PFSK-1 (cell line): ENCODE measurements at regions not wholly inside any gene's neighbourhood (a gene's known extent, or its start where the extent isn't known, plus 50 kb on each side); places are given as distances from the start of the nearest gene placed in this dataset.

Experiments
- FOXP2 ChIP-seq: optimal IDR thresholded peaks from 2 replicates; pipeline ENCODE3; 2011; ENCODE audit warnings: borderline replicate concordance, control low read depth, inconsistent platforms; ENCODE audit not compliant: insufficient read depth; ENCODE audit errors: extremely low read length, extremely low read depth
- POLR2AphosphoS5 ChIP-seq: IDR thresholded peaks from 2 replicates; pipeline ENCODE4 v1.6.1; 2012; ENCODE audit warnings: low read depth, mild to moderate bottlenecking, control low read depth, low read length, moderate library complexity
- SIN3A ChIP-seq: IDR thresholded peaks from 2 replicates; pipeline ENCODE4 v1.6.1; 2012; ENCODE audit warnings: mild to moderate bottlenecking, low read length, moderate library complexity, borderline replicate concordance; ENCODE audit not compliant: insufficient read depth
- TAF1 ChIP-seq: IDR thresholded peaks from 2 replicates; pipeline ENCODE4 v1.6.1; 2012; ENCODE audit warnings: low read length, control low read depth, borderline replicate concordance; ENCODE audit not compliant: insufficient read depth
- TF ChIP-seq, protein P1 (sequence below), 2 experiments: IDR thresholded peaks; 2 replicates each; pipeline versions ENCODE4 v1.6.1 to v1.8.0; 2011 to 2012; ENCODE audit warnings: low read depth in 2 of 2, low read length in 2 of 2, control low read depth in 1 of 2, inconsistent platforms in 1 of 2, mild to moderate bottlenecking in 1 of 2, moderate library complexity in 1 of 2; ENCODE audit not compliant: insufficient read depth in 1 of 2

- TF ChIP-seq TAF1 = no peak
- no peak for TF ChIP-seq FOXP2
- TF ChIP-seq POLR2AphosphoS5 = no peak
- TF ChIP-seq, protein P1, sequence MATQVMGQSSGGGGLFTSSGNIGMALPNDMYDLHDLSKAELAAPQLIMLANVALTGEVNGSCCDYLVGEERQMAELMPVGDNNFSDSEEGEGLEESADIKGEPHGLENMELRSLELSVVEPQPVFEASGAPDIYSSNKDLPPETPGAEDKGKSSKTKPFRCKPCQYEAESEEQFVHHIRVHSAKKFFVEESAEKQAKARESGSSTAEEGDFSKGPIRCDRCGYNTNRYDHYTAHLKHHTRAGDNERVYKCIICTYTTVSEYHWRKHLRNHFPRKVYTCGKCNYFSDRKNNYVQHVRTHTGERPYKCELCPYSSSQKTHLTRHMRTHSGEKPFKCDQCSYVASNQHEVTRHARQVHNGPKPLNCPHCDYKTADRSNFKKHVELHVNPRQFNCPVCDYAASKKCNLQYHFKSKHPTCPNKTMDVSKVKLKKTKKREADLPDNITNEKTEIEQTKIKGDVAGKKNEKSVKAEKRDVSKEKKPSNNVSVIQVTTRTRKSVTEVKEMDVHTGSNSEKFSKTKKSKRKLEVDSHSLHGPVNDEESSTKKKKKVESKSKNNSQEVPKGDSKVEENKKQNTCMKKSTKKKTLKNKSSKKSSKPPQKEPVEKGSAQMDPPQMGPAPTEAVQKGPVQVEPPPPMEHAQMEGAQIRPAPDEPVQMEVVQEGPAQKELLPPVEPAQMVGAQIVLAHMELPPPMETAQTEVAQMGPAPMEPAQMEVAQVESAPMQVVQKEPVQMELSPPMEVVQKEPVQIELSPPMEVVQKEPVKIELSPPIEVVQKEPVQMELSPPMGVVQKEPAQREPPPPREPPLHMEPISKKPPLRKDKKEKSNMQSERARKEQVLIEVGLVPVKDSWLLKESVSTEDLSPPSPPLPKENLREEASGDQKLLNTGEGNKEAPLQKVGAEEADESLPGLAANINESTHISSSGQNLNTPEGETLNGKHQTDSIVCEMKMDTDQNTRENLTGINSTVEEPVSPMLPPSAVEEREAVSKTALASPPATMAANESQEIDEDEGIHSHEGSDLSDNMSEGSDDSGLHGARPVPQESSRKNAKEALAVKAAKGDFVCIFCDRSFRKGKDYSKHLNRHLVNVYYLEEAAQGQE (IDR thresholded peaks at IDR 0.05; ENCODE audit: insufficient read depth in 1 of 2, low read depth in 2 of 2, low read length in 2 of 2) = no peak
- no peak for TF ChIP-seq SIN3A
Measured at GRCh38 chr4:28227764-28228163, 1367.1 kb downstream of the STIM2 start.

DNA sequence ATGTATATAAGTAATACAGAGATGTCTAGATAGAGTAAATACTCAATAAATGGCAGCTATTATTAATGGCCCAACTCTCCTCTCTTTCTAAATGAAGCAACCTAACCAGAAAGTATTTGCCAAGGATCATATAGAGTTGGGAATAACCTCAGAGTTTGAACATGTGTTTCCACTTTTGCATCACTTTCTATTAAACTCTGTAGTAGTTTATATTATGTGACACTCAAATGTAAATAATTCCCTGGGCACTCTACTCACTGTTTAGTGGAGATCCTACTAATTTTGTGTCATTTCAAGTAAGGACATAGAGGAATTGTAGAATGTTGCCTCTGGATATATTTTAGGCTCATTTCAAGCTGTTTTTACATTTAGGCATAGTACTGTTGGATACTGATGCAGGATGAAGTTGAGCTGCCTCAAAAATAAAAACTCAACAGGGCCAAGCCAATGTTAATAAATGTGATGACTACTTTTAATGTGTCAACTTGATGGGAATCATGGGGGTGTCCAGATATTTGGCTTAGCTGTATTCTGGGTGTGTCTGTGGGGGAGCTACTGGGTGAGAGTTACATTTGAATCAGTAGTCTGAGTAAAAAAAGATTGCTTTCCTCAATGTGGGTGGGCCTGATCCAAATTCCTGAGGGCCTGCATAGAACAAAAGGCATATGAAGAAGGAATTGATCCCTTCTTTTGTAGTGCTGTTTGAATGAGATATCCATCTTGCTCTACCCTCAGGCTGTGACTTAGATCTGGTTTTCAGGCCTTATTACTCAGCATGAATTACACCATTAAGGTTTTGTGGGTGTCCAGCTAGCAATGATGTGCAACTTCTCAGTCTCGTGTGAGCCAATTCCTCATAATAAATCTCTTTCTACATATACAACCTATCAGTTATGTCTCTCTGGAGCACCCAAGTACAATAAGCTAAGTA, 1368.2 kb downstream of the STIM2 start:
- TF ChIP-seq SIN3A (no peak), POLR2AphosphoS5 (no peak), FOXP2 (no peak), TAF1 (no peak)
- TF ChIP-seq, protein P1 (IDR thresholded peaks at IDR 0.05; ENCODE audit: insufficient read depth in 1 of 2, low read depth in 2 of 2, low read length in 2 of 2) = no peak

- TF ChIP-seq, protein P1 (IDR thresholded peaks at IDR 0.05; ENCODE audit: insufficient read depth in 1 of 2, low read depth in 2 of 2, low read length in 2 of 2) = no peak
- TF ChIP-seq TAF1 (no peak), FOXP2 (no peak), POLR2AphosphoS5 (no peak), SIN3A (no peak)
Measured at GRCh38 chr4:28232376-28232775, 1371.7 kb downstream of the STIM2 start.

GRCh38 chr4:28232951-28233350, 1372.3 kb downstream of the STIM2 start:
- TF ChIP-seq SIN3A (no peak), FOXP2 (no peak), POLR2AphosphoS5 (no peak), TAF1 (no peak)
- TF ChIP-seq, protein P1 (IDR thresholded peaks at IDR 0.05; ENCODE audit: insufficient read depth in 1 of 2, low read depth in 2 of 2, low read length in 2 of 2) = no peak
